NB4 (cell line): ENCODE measurements at regions not wholly inside any gene's neighbourhood (a gene's known extent, or its start where the extent isn't known, plus 50 kb on each side); places are given as distances from the start of the nearest gene placed in this dataset.

ENCODE experiments used
- DNase-seq: peaks from one replicate; pipeline ENCODE4 v3.0.0; 2010; ENCODE audit warnings: low read depth
- H3K4me3 ChIP-seq: one replicate; pipeline ENCODE4 v1.5.1; 2011; ENCODE audit warnings: mild to moderate bottlenecking, low read depth, low read length, moderate library complexity
- MYC ChIP-seq: IDR thresholded peaks from 2 replicates; pipeline ENCODE4 v1.6.1; 2011; ENCODE audit warnings: low read depth, low read length
- POLR2A ChIP-seq: IDR thresholded peaks from 2 replicates; pipeline ENCODE4 v1.6.1; 2011; ENCODE audit warnings: mild to moderate bottlenecking; ENCODE audit not compliant: insufficient read length; ENCODE audit errors: extremely low read depth
- TF ChIP-seq, protein P1 (sequence below): IDR thresholded peaks from 2 replicates; pipeline ENCODE4 v1.6.1; 2011; ENCODE audit warnings: low read depth, low read length
- TF ChIP-seq, protein P2 (sequence below): IDR thresholded peaks from one replicate; pipeline ENCODE4 v1.5.1; 2012; ENCODE audit warnings: low read depth, low read length

DNA sequence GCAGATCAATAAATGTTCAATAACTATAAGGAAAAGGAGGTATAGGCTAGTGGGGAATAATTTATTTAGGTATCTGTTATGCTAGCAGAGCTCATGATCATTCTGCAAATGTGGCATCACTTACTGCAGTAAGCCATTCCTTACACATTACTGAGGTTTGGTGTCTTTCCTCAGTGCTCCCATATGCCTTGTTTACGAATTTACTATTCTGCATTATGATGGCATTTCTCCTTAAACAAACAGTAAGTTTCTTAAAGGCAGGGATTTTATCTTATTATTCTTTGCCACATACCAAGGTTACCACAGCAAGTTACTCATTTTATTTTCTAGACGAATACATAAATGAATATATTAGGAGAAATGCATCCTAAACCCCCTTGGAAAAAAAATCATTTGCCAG is 88.4 kb downstream of the DSEL start:
- H3K4me3 ChIP-seq = no peak overlapping the region
- DNase-seq = no peak
- TF ChIP-seq POLR2A (no peak), MYC (no peak)
- TF ChIP-seq, protein P1, sequence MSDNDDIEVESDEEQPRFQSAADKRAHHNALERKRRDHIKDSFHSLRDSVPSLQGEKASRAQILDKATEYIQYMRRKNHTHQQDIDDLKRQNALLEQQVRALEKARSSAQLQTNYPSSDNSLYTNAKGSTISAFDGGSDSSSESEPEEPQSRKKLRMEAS = no peak
- TF ChIP-seq, protein P2, sequence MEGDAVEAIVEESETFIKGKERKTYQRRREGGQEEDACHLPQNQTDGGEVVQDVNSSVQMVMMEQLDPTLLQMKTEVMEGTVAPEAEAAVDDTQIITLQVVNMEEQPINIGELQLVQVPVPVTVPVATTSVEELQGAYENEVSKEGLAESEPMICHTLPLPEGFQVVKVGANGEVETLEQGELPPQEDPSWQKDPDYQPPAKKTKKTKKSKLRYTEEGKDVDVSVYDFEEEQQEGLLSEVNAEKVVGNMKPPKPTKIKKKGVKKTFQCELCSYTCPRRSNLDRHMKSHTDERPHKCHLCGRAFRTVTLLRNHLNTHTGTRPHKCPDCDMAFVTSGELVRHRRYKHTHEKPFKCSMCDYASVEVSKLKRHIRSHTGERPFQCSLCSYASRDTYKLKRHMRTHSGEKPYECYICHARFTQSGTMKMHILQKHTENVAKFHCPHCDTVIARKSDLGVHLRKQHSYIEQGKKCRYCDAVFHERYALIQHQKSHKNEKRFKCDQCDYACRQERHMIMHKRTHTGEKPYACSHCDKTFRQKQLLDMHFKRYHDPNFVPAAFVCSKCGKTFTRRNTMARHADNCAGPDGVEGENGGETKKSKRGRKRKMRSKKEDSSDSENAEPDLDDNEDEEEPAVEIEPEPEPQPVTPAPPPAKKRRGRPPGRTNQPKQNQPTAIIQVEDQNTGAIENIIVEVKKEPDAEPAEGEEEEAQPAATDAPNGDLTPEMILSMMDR = no peak

DNA sequence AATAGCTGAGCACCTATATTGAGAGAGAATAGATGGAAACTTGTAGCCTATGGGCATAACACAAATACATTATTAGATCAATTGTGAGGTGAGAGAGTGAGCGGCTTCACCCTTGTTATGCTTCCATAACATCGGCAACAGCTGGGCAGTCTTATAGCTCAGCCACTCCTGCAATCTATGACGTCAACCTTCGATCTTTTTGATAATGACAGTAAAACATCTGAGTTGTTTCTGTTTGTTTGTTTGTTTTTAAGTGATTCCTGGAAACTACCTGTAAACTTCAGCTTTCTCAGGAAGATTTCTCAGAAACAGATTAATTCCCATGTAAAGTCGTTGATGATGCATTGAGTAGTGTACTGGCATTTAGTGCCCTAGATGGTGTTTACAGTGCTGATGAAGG is 90.0 kb downstream of the DSEL start:
- no peak overlapping the region for H3K4me3 ChIP-seq
- no peak for DNase-seq
- TF ChIP-seq POLR2A (no peak), MYC (no peak)
- TF ChIP-seq, protein P2 = no peak
- TF ChIP-seq, protein P1 = no peak

DNA sequence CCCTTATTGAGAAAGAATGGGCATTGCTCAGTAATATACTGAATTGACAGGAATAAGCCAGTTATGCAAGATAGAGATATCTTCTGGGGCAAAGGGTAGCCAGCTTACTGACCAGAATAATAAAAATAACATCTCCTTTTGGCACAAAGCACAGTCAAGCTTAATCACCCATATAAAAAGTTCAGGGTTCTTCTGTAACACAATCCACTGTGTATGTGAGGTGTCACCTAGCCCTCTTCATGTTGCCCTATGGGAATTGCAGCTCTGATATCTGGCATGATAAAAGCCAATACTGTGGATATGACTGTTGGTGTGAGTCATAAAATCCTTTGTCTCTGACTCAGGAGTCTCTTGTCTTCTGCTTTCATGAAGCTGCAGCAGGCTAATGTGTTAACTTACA is 90.8 kb downstream of the DSEL start:
- TF ChIP-seq, protein P1 = no peak
- TF ChIP-seq MYC = no peak
- TF ChIP-seq, protein P2 = no peak
- TF ChIP-seq POLR2A = no peak
- DNase-seq = no peak
- H3K4me3 ChIP-seq = no peak overlapping the region

DNA sequence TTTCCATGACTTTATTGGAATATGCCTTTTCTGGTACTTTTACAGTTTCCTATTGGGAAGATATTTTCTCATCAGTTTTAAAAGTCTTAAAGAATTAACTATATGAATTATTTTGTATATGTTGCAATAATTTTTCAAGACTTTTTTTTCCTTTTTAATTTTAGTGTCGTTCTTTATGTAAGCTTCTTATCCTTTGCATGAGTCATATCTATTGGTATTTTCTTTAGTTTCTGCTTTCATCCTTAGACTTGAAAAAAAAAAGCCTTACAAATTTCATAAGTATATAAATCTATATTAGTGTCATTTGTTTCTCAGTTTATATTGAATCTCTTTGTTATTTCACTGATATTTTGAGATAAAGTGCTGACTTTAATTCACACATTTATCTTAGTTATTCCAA is 94.9 kb downstream of the DSEL start:
- no peak for TF ChIP-seq POLR2A
- TF ChIP-seq MYC = no peak
- TF ChIP-seq, protein P2 = no peak
- TF ChIP-seq, protein P1 = no peak
- no peak overlapping the region for H3K4me3 ChIP-seq
- DNase-seq = no peak

DNA sequence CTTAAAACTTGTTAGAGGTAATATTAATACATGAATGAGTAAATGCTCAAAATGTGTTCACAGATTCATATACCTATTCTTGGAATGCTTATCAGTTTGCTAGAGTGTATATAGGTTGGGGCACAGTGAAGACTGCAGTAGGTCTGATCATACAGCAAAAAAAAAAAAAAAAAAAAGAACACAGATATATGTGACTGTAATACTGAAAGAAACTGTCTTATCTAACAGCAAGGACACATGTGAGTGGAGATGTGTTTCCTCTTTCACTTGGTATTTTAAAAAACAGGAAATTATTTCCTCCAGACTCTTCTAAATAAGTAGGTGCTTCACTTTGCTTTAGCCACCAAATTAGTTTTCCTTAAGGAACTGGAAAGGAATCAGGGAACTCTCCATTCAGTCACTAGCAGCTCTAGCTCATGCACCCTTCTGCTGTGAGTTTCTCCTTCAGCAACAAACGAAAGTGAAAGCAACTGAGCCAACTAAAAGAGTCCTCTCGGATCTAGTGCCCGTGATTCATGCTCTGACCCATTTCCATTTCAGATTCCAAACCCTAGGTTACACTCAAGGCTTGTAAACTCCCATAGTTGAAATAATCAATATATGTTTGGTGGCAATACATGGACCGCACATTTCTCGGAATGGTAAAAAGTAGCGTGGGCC is 98.5 kb downstream of the DSEL start:
- peak; percentile 14 for DNase-seq
- peak overlapping the region; percentile 21 for H3K4me3 ChIP-seq
- TF ChIP-seq MYC (no peak), POLR2A (no peak)
- TF ChIP-seq, protein P2 = no peak
- TF ChIP-seq, protein P1 = no peak
